D341Med (cell line): ENCODE measurements at regions not wholly inside any gene's neighbourhood (a gene's known extent, or its start where the extent isn't known, plus 50 kb on each side); places are given as distances from the start of the nearest gene placed in this dataset.

Experiments used
- DNase-seq: peaks from one replicate; pipeline ENCODE4 v3.0.0; 2012; ENCODE audit warnings: low spot score

- peak; percentile 89 for DNase-seq
Observed at GRCh38 chr11:76721755-76722677, 51.5 kb upstream of the LRRC32 start.

GRCh38 chr11:76723142-76723541, 52.6 kb upstream of the LRRC32 start:
- no peak for DNase-seq

- no peak for DNase-seq
Observed at GRCh38 chr11:76723548-76723947, 53.0 kb upstream of the LRRC32 start.

GRCh38 chr11:76724171-76724768, 53.7 kb upstream of the LRRC32 start:
- no peak for DNase-seq

- DNase-seq, result no peak
Observed at GRCh38 chr11:76728227-76728626, 54.9 kb upstream of the TSKU start.

GRCh38 chr11:76728778-76729177, 54.4 kb upstream of the TSKU start:
- no peak for DNase-seq

- no peak for DNase-seq
Observed at GRCh38 chr11:76729214-76729613, 53.9 kb upstream of the TSKU start.

- DNase-seq, result no peak
Observed at GRCh38 chr11:76730887-76731565, 52.1 kb upstream of the TSKU start.

GRCh38 chr11:76732643-76733042, 50.5 kb upstream of the TSKU start:
- DNase-seq, result no peak
